HPDE6-E6E7 (cell line): ENCODE measurements at regions not wholly inside any gene's neighbourhood (a gene's known extent, or its start where the extent isn't known, plus 50 kb on each side); places are given as distances from the start of the nearest gene placed in this dataset.

Experiments used
- DNase-seq: peaks from one replicate; pipeline ENCODE4 v3.0.0; 2011; ENCODE audit warnings: missing footprints; ENCODE audit errors: extremely low spot score

- no peak for DNase-seq
These were observed 73.1 kb downstream of the IRF8 start for GRCh38 chr16:85971902-85972638.

GRCh38 chr16:85974428-85975375 lies 75.7 kb downstream of the IRF8 start:
- no peak for DNase-seq

- DNase-seq: no peak
These were observed 76.6 kb downstream of the IRF8 start for GRCh38 chr16:85975451-85975981.

GRCh38 chr16:85978291-85978775 lies 79.4 kb downstream of the IRF8 start:
- no peak for DNase-seq

GRCh38 chr16:85978976-85979375 lies 80.0 kb downstream of the IRF8 start:
- DNase-seq: no peak

- DNase-seq: no peak
These were observed 80.6 kb downstream of the IRF8 start for GRCh38 chr16:85979605-85980004.

- DNase-seq: no peak
These were observed 81.7 kb downstream of the IRF8 start for GRCh38 chr16:85980686-85981085.

- DNase-seq: no peak
These were observed 83.0 kb downstream of the IRF8 start for GRCh38 chr16:85981826-85982562.

GRCh38 chr16:85982563-85982939 lies 83.6 kb downstream of the IRF8 start:
- DNase-seq: no peak

GRCh38 chr16:85983064-85983463 lies 84.1 kb downstream of the IRF8 start:
- no peak for DNase-seq

- DNase-seq: no peak
These were observed 84.8 kb downstream of the IRF8 start for GRCh38 chr16:85983606-85984230.

GRCh38 chr16:85984231-85984880 lies 85.4 kb downstream of the IRF8 start:
- DNase-seq: no peak

GRCh38 chr16:85984947-85985451 lies 86.0 kb downstream of the IRF8 start:
- no peak for DNase-seq

GRCh38 chr16:85986931-85987749 lies 88.2 kb downstream of the IRF8 start:
- no peak for DNase-seq

- DNase-seq: peak; percentile 32
These were observed 88.8 kb downstream of the IRF8 start for GRCh38 chr16:85987750-85988078.

GRCh38 chr16:85988306-85988705 lies 89.3 kb downstream of the IRF8 start:
- DNase-seq: no peak

GRCh38 chr16:85988723-85989313 lies 89.9 kb downstream of the IRF8 start:
- DNase-seq: no peak

- DNase-seq: no peak
These were observed 90.4 kb downstream of the IRF8 start for GRCh38 chr16:85989376-85989775.

- no peak for DNase-seq
These were observed 91.1 kb downstream of the IRF8 start for GRCh38 chr16:85989863-85990643.
